ENCODE measurements at regions not wholly inside any gene's neighbourhood (a gene's known extent, or its start where the extent isn't known, plus 50 kb on each side); places are given as distances from the start of the nearest gene placed in this dataset.

GRCh38 chrX:123083924-123084323 lies 100.2 kb upstream of the GRIA3 start:
- TF ChIP-seq EZH2 (IDR thresholded peaks at IDR 0.05; ENCODE audit: low read length), result no peak
- TF ChIP-seq, protein P1, sequence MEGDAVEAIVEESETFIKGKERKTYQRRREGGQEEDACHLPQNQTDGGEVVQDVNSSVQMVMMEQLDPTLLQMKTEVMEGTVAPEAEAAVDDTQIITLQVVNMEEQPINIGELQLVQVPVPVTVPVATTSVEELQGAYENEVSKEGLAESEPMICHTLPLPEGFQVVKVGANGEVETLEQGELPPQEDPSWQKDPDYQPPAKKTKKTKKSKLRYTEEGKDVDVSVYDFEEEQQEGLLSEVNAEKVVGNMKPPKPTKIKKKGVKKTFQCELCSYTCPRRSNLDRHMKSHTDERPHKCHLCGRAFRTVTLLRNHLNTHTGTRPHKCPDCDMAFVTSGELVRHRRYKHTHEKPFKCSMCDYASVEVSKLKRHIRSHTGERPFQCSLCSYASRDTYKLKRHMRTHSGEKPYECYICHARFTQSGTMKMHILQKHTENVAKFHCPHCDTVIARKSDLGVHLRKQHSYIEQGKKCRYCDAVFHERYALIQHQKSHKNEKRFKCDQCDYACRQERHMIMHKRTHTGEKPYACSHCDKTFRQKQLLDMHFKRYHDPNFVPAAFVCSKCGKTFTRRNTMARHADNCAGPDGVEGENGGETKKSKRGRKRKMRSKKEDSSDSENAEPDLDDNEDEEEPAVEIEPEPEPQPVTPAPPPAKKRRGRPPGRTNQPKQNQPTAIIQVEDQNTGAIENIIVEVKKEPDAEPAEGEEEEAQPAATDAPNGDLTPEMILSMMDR (optimal IDR thresholded peaks at IDR 0.05 in 1 of 3, IDR thresholded peaks at IDR 0.05 in 1 of 3, conservative IDR thresholded peaks at IDR 0.05 in 1 of 3; ENCODE audit: extremely low read depth in 1 of 3, insufficient read depth in 2 of 3, low read length in 3 of 3), result no peak

All from keratinocyte (primary cell).